ENCODE measurements at regions not wholly inside any gene's neighbourhood (a gene's known extent, or its start where the extent isn't known, plus 50 kb on each side); places are given as distances from the start of the nearest gene placed in this dataset.
"Not testable (repeated sequence)": the region's sequence is repeated elsewhere in the genome, so short reads cannot be mapped to it uniquely, and the experiment has no call there.

DNA sequence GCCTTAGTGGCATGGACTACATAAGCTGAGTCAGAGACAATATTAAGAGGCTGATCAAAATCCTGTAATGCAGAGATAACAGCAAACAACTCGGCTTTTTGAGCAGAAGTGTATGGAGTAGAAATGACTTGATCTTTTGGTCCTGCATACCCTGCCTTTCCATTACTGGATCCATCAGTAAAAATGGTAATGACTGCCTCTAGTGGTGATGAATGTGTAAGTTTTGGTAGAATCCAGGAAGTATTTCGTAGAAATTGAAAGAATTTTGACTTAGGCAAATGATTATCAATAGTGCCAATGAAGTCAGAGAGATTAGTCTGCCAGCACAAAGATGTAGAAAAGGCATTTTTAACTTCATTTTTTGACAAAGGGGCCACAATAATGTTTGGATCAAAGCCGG is 146.4 kb upstream of the API5 start:
- TF ChIP-seq, protein P1, sequence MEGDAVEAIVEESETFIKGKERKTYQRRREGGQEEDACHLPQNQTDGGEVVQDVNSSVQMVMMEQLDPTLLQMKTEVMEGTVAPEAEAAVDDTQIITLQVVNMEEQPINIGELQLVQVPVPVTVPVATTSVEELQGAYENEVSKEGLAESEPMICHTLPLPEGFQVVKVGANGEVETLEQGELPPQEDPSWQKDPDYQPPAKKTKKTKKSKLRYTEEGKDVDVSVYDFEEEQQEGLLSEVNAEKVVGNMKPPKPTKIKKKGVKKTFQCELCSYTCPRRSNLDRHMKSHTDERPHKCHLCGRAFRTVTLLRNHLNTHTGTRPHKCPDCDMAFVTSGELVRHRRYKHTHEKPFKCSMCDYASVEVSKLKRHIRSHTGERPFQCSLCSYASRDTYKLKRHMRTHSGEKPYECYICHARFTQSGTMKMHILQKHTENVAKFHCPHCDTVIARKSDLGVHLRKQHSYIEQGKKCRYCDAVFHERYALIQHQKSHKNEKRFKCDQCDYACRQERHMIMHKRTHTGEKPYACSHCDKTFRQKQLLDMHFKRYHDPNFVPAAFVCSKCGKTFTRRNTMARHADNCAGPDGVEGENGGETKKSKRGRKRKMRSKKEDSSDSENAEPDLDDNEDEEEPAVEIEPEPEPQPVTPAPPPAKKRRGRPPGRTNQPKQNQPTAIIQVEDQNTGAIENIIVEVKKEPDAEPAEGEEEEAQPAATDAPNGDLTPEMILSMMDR (IDR thresholded peaks at IDR 0.05), result not testable (repeated sequence)
- TF ChIP-seq POLR2A (IDR thresholded peaks at IDR 0.05), result not testable (repeated sequence)
